ENCODE measurements at regions not wholly inside any gene's neighbourhood (a gene's known extent, or its start where the extent isn't known, plus 50 kb on each side); places are given as distances from the start of the nearest gene placed in this dataset.

DNA sequence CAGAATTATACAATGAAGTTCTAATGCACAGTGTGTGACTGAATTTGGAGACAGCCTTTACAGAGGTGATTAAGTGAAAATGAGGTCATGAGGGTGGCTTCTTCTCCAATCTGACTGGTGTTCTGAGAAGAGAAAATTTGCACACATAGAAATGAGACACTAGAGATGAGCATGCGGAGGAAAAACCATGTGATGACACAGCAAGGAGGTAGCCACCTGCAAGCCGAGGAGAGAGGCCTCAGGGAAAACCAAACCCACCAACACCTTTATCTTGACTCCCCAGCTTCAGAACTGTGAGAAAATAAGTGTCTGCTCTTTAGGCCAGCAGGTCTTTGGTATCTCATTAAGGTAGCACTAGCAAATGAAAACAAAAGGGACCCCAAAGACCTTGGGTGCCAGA lies 93.2 kb downstream of the GGTLC2 start:
- Histone ChIP-seq H3K27ac (ENCODE audit: low read depth, low read length, poor library complexity, severe bottlenecking) (no peak overlapping the region), H3K4me1 (ENCODE audit: insufficient read depth, low read length, poor library complexity, severe bottlenecking) (no peaks in the 10 kb centered on the region), H3K4me3 (ENCODE audit: low read depth, low read length, poor library complexity, severe bottlenecking) (no peak overlapping the region), H3K36me3 (ENCODE audit: insufficient read depth, low read length, poor library complexity, severe bottlenecking) (no peaks in the 10 kb centered on the region), H3K27me3 (replicated peaks; ENCODE audit: insufficient read depth, low read depth, low read length, poor library complexity) (peaks cover 36% of the 10 kb centered on the region), H3K9me3 (ENCODE audit: low read depth, low read length, poor library complexity, severe bottlenecking) (no peaks in the 10 kb centered on the region)
- no peak for DNase-seq (ENCODE audit: low spot score)
- TF ChIP-seq EZH2 (IDR thresholded peaks at IDR 0.05; ENCODE audit: borderline replicate concordance, low read depth, low read length, poor library complexity, severe bottlenecking), result no peak
- TF ChIP-seq, protein P1, sequence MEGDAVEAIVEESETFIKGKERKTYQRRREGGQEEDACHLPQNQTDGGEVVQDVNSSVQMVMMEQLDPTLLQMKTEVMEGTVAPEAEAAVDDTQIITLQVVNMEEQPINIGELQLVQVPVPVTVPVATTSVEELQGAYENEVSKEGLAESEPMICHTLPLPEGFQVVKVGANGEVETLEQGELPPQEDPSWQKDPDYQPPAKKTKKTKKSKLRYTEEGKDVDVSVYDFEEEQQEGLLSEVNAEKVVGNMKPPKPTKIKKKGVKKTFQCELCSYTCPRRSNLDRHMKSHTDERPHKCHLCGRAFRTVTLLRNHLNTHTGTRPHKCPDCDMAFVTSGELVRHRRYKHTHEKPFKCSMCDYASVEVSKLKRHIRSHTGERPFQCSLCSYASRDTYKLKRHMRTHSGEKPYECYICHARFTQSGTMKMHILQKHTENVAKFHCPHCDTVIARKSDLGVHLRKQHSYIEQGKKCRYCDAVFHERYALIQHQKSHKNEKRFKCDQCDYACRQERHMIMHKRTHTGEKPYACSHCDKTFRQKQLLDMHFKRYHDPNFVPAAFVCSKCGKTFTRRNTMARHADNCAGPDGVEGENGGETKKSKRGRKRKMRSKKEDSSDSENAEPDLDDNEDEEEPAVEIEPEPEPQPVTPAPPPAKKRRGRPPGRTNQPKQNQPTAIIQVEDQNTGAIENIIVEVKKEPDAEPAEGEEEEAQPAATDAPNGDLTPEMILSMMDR (conservative IDR thresholded peaks at IDR 0.05; ENCODE audit: low read depth, low read length), result no peak
- CTCF ChIA-PET, result no interaction called here
- POLR2A ChIA-PET (ENCODE audit: low non-redundant PET), result no interaction called here
- intact Hi-C loops (cut with micrococcal nuclease; ENCODE audit: unreplicated experiment), result no loop called here
- BruUV-seq (replicated peaks), result no TSS peak

DNA sequence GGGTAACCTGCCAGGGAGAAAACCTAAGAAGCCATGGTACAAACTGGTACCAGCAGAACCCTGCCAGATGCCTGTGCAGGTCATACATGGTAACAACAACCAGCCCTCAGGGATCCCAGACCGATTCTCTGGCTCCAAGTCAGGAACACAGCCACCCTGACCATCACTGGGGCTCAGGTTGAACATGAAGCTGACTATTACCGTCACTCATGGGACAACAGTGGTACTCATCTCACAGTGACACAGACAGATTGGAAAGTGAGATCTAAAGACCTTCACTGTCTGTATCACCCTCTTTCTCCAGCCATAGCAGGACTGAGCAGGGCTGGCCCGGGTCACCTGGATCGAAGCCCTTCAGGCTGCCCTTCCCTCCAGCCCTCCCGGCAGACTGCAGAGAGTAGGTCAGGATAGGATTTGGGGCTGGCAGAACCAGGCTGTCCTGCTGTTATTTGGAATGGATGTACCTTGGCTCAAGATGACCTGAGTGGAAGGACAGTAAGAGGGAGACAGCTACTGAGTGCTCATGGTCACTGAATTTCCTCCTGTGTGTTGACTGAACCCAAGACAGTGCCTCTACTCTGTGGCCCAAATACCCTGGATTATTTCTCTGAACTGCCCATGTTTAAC lies 94.7 kb downstream of the GGTLC2 start:
- H3K4me1 ChIP-seq (ENCODE audit: insufficient read depth, low read length, poor library complexity, severe bottlenecking), result no peaks in the 10 kb centered on the region
- ChIA-PET POLR2A (ENCODE audit: low non-redundant PET) (no interaction called here), CTCF (interaction anchor here (0.9 kb wide), 1 partner anchor 29 kb away, joined by 3 read pairs; no protein-coding TSS in a partner anchor)
- H3K9me3 ChIP-seq (ENCODE audit: low read depth, low read length, poor library complexity, severe bottlenecking), result no peaks in the 10 kb centered on the region
- TF ChIP-seq, protein P1 (conservative IDR thresholded peaks at IDR 0.05; ENCODE audit: low read depth, low read length), result no peak
- TF ChIP-seq EZH2 (IDR thresholded peaks at IDR 0.05; ENCODE audit: borderline replicate concordance, low read depth, low read length, poor library complexity, severe bottlenecking), result no peak
- BruUV-seq (replicated peaks), result no TSS peak
- no peaks in the 10 kb centered on the region for H3K36me3 ChIP-seq (ENCODE audit: insufficient read depth, low read length, poor library complexity, severe bottlenecking)
- no peak overlapping the region for H3K4me3 ChIP-seq (ENCODE audit: low read depth, low read length, poor library complexity, severe bottlenecking)
- peaks cover 41% of the 10 kb centered on the region for H3K27me3 ChIP-seq (replicated peaks; ENCODE audit: insufficient read depth, low read depth, low read length, poor library complexity)
- intact Hi-C loops (cut with micrococcal nuclease; ENCODE audit: unreplicated experiment), result no loop called here
- no peak overlapping the region for H3K27ac ChIP-seq (ENCODE audit: low read depth, low read length, poor library complexity, severe bottlenecking)
- DNase-seq (ENCODE audit: low spot score), result no peak

DNA sequence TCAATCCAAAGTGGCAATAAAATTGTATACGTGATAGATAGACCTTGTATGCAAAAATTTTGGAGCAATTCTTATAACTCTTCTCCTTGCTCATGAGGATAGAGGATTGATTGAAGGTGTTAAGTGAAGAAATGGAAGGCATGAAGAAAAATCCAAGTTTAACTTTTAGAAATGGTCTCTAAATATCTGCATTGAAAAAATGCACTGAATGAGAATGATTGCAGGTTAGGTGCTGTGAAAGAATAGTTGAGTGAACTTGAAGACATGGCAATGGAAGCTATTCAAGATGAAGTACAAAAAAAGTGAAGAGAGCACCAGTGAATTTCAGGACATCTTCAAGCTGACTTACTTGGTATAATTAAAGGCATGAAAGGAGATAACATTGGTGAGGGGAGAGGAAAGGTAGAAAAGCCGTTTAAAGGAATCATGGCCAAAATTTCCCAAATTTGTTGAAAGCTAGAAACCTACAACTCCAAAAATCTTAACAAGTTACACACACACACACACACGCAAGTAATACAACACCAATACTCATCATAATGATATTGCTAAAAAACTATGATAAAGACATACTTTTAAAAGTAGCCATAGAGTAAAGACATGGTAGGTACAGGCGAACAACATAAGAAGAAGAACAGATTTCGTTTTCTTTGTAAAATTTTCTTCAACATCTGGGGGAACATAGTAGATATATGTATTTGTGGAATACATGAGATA lies 96.3 kb downstream of the GGTLC2 start:
- BruUV-seq (replicated peaks), result no TSS peak
- H3K36me3 ChIP-seq (ENCODE audit: insufficient read depth, low read length, poor library complexity, severe bottlenecking), result no peaks in the 10 kb centered on the region
- intact Hi-C loops (cut with micrococcal nuclease; ENCODE audit: unreplicated experiment), result no loop called here
- no peak overlapping the region for H3K4me3 ChIP-seq (ENCODE audit: low read depth, low read length, poor library complexity, severe bottlenecking)
- TF ChIP-seq, protein P1 (conservative IDR thresholded peaks at IDR 0.05; ENCODE audit: low read depth, low read length), result no peak
- TF ChIP-seq EZH2 (IDR thresholded peaks at IDR 0.05; ENCODE audit: borderline replicate concordance, low read depth, low read length, poor library complexity, severe bottlenecking), result no peak
- CTCF ChIA-PET, result no interaction called here
- peaks cover 41% of the 10 kb centered on the region for H3K27me3 ChIP-seq (replicated peaks; ENCODE audit: insufficient read depth, low read depth, low read length, poor library complexity)
- no peak for DNase-seq (ENCODE audit: low spot score)
- H3K9me3 ChIP-seq (ENCODE audit: low read depth, low read length, poor library complexity, severe bottlenecking), result no peaks in the 10 kb centered on the region
- no peaks in the 10 kb centered on the region for H3K4me1 ChIP-seq (ENCODE audit: insufficient read depth, low read length, poor library complexity, severe bottlenecking)
- no peak overlapping the region for H3K27ac ChIP-seq (ENCODE audit: low read depth, low read length, poor library complexity, severe bottlenecking)
- POLR2A ChIA-PET (ENCODE audit: low non-redundant PET), result no interaction called here

Measured in A673 (cell line).